ENCODE measurements at regions not wholly inside any gene's neighbourhood (a gene's known extent, or its start where the extent isn't known, plus 50 kb on each side); places are given as distances from the start of the nearest gene placed in this dataset.

DNA sequence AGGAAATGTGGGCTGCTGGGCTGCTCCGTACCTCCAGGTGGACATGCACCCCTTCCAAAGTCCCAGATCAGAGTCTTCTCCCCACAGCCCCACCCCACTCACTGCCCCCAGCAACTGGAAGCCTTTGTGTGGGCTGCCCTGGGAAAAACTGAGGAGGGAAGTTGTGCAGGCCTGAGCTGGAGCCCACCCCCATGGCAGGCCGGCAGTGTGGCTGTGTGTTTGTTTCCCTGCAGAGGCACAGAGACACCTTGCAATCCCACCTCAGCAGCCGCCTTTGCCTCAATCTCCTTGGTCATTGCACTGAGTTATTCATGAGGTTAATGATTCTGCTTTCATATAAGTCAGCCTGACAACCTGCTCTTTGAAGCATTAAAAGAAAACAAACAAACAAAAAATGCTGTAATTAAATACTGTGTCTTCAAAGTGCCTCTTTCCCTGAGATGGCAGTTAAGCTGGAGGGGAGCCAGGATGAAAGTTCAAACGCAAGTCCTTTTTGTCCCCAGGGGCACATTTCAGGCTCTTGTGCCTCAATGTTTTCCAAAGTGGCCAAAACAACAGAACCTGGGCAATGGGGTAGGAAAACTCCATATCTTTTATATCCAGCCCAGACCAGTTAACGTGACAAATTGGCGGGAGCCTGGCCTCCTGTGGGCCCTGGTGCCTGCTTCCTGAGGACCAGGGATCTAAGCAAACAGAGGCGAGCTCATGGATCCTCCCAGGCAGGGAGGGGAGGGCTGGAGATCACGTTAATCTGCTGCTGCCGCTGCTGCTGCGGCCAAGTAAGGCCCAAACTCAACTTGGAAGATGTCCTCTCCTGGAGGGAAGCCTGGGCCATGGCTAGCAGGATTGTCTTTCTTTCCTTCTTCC, 51.9 kb upstream of the TSPAN11 start:
- TF ChIP-seq, protein P1, sequence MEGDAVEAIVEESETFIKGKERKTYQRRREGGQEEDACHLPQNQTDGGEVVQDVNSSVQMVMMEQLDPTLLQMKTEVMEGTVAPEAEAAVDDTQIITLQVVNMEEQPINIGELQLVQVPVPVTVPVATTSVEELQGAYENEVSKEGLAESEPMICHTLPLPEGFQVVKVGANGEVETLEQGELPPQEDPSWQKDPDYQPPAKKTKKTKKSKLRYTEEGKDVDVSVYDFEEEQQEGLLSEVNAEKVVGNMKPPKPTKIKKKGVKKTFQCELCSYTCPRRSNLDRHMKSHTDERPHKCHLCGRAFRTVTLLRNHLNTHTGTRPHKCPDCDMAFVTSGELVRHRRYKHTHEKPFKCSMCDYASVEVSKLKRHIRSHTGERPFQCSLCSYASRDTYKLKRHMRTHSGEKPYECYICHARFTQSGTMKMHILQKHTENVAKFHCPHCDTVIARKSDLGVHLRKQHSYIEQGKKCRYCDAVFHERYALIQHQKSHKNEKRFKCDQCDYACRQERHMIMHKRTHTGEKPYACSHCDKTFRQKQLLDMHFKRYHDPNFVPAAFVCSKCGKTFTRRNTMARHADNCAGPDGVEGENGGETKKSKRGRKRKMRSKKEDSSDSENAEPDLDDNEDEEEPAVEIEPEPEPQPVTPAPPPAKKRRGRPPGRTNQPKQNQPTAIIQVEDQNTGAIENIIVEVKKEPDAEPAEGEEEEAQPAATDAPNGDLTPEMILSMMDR (IDR thresholded peaks at IDR 0.05; ENCODE audit: control extremely low read depth, extremely low read depth, low read depth, missing control alignments) = no peak
- ChIA-PET POLR2A (no interaction called here), CTCF (interaction anchor here (1.3 to 2.5 kb wide), 4 partner anchors 8 to 30 kb away, joined by 3 to 5 read pairs (median 4); no protein-coding TSS in a partner anchor)
- no peak for DNase-seq (ENCODE audit: extremely low spot score)

DNA sequence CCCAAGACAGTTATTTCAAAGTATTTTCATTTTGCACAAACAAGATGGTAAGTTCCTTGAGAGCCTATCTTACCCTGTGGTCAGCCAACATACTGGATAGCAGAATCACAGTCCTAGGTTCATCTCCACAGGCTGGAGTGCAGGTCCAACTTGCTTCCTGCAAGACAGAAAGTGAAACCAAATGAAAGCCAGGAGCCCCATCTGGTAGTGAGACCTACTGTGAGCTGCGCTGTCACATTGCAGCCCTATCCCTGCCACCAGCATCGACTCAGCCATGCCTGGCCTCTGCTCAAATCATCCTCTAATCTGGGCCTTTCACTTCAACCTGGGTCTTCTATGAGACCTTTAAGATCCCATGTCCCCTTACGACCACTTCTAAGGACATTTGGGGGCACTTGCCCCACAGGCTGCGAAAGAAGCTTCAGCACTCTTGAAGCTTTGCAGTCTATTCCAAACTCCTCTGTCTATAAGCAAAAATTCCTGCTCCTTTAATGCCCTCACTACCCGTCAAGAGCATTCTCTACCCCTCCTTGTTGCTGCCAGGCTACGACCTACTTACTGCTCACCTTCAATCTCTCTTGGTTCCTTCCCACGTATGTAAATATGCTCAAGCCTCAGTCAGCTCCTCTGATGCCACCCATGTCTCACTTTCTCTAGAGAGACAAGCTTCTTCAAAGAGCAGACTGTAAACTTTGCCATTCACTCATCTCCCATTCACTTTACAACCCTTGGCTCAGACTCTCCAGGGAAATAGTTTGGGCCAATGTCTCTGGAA, 55.9 kb upstream of the TSPAN11 start:
- ChIA-PET CTCF (interaction anchor here (1.0 kb wide), 1 partner anchor 9 kb away, joined by 3 read pairs; no protein-coding TSS in a partner anchor), POLR2A (no interaction called here)
- no peak for DNase-seq (ENCODE audit: extremely low spot score)
- TF ChIP-seq, protein P1 (IDR thresholded peaks at IDR 0.05; ENCODE audit: control extremely low read depth, extremely low read depth, low read depth, missing control alignments) = no peak

DNA sequence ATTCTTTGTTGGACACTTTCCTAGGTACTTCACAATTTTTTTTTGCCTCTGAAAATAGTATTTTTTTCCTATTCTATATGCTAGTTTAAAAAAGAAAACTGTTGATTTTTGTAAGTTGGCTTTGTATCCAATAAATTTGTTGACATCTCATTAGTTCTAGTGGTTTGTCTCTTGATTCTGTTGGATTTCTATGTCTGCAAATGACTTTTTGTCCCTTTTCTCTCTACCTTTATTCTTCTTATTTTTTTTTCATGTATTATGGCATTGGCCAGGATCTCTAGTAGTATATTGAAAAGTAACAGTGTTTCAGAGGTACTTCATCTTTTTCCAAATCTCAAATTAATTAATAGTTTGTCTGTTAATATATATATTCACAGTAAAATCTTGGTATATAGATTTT, 59.1 kb upstream of the TSPAN11 start:
- ChIA-PET CTCF (interaction anchor here (1.2 kb wide), 1 partner anchor 387 kb away, joined by 3 read pairs; no protein-coding TSS in a partner anchor), POLR2A (no interaction called here)
- TF ChIP-seq, protein P1 (IDR thresholded peaks at IDR 0.05; ENCODE audit: control extremely low read depth, extremely low read depth, low read depth, missing control alignments) = no peak
- no peak for DNase-seq (ENCODE audit: extremely low spot score)

DNA sequence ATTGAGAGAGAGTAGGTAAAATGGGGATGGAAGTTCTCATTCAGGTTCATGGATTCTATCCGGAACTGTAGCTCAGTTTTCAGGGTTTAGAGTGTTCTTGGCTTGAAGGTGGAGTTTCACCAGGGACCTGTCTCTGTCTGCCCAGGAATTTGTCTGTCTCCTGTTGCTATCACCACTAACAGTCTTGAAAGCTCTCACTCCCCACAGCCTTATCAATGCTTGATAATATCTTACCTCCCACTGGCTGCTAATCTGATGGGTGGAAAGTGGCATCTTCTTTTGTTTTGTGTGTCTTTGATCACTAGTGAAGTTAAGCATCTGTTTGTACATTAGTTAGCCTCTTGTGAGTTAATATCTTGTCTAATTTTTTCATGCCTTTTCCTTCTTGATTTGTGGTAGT, 60.3 kb upstream of the TSPAN11 start:
- ChIA-PET CTCF (interaction anchor here (1.4 kb wide), 1 partner anchor 15 kb away, joined by 5 read pairs; no protein-coding TSS in a partner anchor), POLR2A (no interaction called here)

DNA sequence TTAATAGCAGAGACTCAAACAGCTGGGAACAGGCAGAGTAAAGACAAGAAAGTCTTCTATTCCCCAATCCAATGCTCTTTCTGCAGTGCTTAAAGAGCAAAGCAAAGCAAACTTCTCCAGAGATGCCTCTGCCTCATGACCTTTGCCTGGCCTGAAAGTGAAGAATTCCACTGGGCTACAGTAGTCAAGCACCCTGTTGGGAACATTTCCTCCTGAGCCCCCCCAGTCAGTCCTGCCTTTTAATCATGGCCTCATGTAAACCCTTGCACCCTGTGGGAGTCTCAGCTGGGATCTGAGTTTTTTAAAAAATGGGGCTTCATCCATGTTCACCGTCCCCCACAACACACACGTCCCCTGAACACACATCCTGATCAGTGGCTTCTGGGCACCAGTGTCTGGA, 62.7 kb upstream of the TSPAN11 start:
- ChIA-PET CTCF (interaction anchor here (1.0 to 2.9 kb wide), 5 partner anchors 12 to 408 kb away, joined by 3 to 8 read pairs (median 4); no protein-coding TSS in a partner anchor), POLR2A (no interaction called here)
- no peak for DNase-seq (ENCODE audit: extremely low spot score)
- TF ChIP-seq, protein P1 (IDR thresholded peaks at IDR 0.05; ENCODE audit: control extremely low read depth, extremely low read depth, low read depth, missing control alignments) = no peak

More for the DNA sequence above, 60.3 kb upstream of the TSPAN11 start:
- TF ChIP-seq, protein P1 (IDR thresholded peaks at IDR 0.05; ENCODE audit: control extremely low read depth, extremely low read depth, low read depth, missing control alignments) = no peak
- DNase-seq (ENCODE audit: extremely low spot score) = no peak

DNA sequence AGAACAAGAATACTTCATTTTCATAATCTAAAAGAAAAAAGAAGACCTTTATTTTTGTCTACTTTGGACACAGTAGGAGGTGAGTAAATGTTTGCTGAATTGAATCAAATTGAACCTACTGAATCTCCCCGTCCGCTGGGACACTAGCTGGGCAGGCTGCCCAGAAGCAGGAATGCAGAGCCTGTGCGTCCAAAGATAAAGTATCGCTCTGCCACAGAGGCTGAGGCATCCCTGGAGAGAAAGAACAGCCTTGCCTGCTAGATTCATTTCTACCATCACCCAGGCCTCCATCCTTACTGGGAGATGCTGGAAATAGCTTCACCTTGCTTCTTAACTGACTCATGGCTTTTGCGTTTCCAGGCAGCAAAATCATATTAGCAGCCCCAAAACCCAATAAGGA, 64.1 kb upstream of the TSPAN11 start:
- CTCF ChIA-PET = interaction anchor here (1.0 to 3.7 kb wide), 4 partner anchors 15 to 128 kb away, joined by 3 to 15 read pairs (median 8); no protein-coding TSS in a partner anchor
- POLR2A ChIA-PET = no interaction called here
- DNase-seq (ENCODE audit: extremely low spot score) = no peak
- TF ChIP-seq, protein P1 (IDR thresholded peaks at IDR 0.05; ENCODE audit: control extremely low read depth, extremely low read depth, low read depth, missing control alignments) = no peak

All from GM10248 (cell line).